DND-41 (cell line): ENCODE measurements at regions not wholly inside any gene's neighbourhood (a gene's known extent, or its start where the extent isn't known, plus 50 kb on each side); places are given as distances from the start of the nearest gene placed in this dataset.

Experiments
- CTCF ChIP-seq: IDR thresholded peaks from 2 replicates; pipeline ENCODE4 v1.5.1; 2012; ENCODE audit warnings: borderline replicate concordance, low read length, moderate library complexity, mild to moderate bottlenecking; ENCODE audit not compliant: poor library complexity, severe bottlenecking; ENCODE audit errors: extremely low read depth
- EZH2 ChIP-seq: IDR thresholded peaks from 3 replicates; pipeline ENCODE4 v1.6.1; 2012; ENCODE audit warnings: borderline replicate concordance, low read depth, mild to moderate bottlenecking, moderate library complexity, low read length, inconsistent platforms; ENCODE audit not compliant: severe bottlenecking

GRCh38 chr16:77500286-77500598 lies 65.4 kb upstream of the ADAMTS18 start:
- TF ChIP-seq CTCF (no peak), EZH2 (no peak)
